Activated naive CD4-positive, alpha-beta T cell treated with anti-CD3 and anti-CD28 coated beads, Interleukin-2, amount 10 ng/mL, durations not matched to agents 7 days and 5 days (primary cell): ENCODE measurements at regions not wholly inside any gene's neighbourhood (a gene's known extent, or its start where the extent isn't known, plus 50 kb on each side); places are given as distances from the start of the nearest gene placed in this dataset.

ENCODE experiments used
- CTCF ChIA-PET: fragments of 350-600 bp; sonication (Branson Sonifier 250); formaldehyde crosslinking; loops from one replicate; lab custom pipeline; 2021; ENCODE audit warnings: antibody characterized with exemption; lab: Charles Lee
- DNase-seq: peaks from one replicate; pipeline ENCODE4 v3.0.0-alpha.2; 2020
- H3K27ac Mint-ChIP-seq: one replicate; pipeline ENCODE4 v1.8.0; 2021; ENCODE audit warnings: mild to moderate bottlenecking, moderate library complexity, mixed read lengths
- H3K27me3 Mint-ChIP-seq: one replicate; pipeline ENCODE4 v1.8.0; 2021; ENCODE audit warnings: mild to moderate bottlenecking, mixed read lengths
- H3K36me3 Mint-ChIP-seq: one replicate; pipeline ENCODE4 v1.8.0; 2021; ENCODE audit warnings: mixed read lengths
- H3K4me1 Mint-ChIP-seq: one replicate; pipeline ENCODE4 v1.8.0; 2021; ENCODE audit warnings: mixed read lengths
- H3K4me3 Mint-ChIP-seq: one replicate; pipeline ENCODE4 v1.8.0; 2021; ENCODE audit warnings: mild to moderate bottlenecking, moderate library complexity, mixed read lengths
- H3K9me3 Mint-ChIP-seq: one replicate; pipeline ENCODE4 v1.8.0; 2021; ENCODE audit warnings: mixed read lengths

GRCh38 chr3:97417-98258 is 98.9 kb upstream of the CHL1 start:
- no peak overlapping the region for H3K4me3 Mint-ChIP-seq
- H3K36me3 Mint-ChIP-seq = no peaks in the 10 kb centered on the region
- CTCF ChIA-PET = no interaction called here
- DNase-seq = no peak
- H3K27ac Mint-ChIP-seq = no peak overlapping the region
- H3K9me3 Mint-ChIP-seq = no peaks in the 10 kb centered on the region
- no peaks in the 10 kb centered on the region for H3K27me3 Mint-ChIP-seq
- no peaks in the 10 kb centered on the region for H3K4me1 Mint-ChIP-seq

- H3K36me3 Mint-ChIP-seq = no peaks in the 10 kb centered on the region
- no peak overlapping the region for H3K4me3 Mint-ChIP-seq
- no peaks in the 10 kb centered on the region for H3K9me3 Mint-ChIP-seq
- no peak overlapping the region for H3K27ac Mint-ChIP-seq
- DNase-seq = no peak
- no peaks in the 10 kb centered on the region for H3K27me3 Mint-ChIP-seq
- no peaks in the 10 kb centered on the region for H3K4me1 Mint-ChIP-seq
- CTCF ChIA-PET = no interaction called here
These were observed 98.3 kb upstream of the CHL1 start for GRCh38 chr3:98259-98654.

- no peak for DNase-seq
- H3K27ac Mint-ChIP-seq = no peak overlapping the region
- CTCF ChIA-PET = no interaction called here
These were observed 97.1 kb upstream of the CHL1 start for GRCh38 chr3:99506-99905.

GRCh38 chr3:102484-102883 is 94.1 kb upstream of the CHL1 start:
- H3K4me3 Mint-ChIP-seq = no peak overlapping the region
- no peaks in the 10 kb centered on the region for H3K9me3 Mint-ChIP-seq
- no peak for DNase-seq
- no peaks in the 10 kb centered on the region for H3K4me1 Mint-ChIP-seq
- no peak overlapping the region for H3K27ac Mint-ChIP-seq
- H3K36me3 Mint-ChIP-seq = no peaks in the 10 kb centered on the region
- no peaks in the 10 kb centered on the region for H3K27me3 Mint-ChIP-seq
- CTCF ChIA-PET = no interaction called here

More at GRCh38 chr3:99506-99905, 97.1 kb upstream of the CHL1 start:
- Mint-ChIP-seq H3K9me3 (no peaks in the 10 kb centered on the region), H3K4me3 (no peak overlapping the region), H3K4me1 (no peaks in the 10 kb centered on the region), H3K27me3 (no peaks in the 10 kb centered on the region), H3K36me3 (no peaks in the 10 kb centered on the region)

GRCh38 chr3:103991-104390 is 92.6 kb upstream of the CHL1 start:
- Mint-ChIP-seq H3K36me3 (no peaks in the 10 kb centered on the region), H3K27me3 (no peaks in the 10 kb centered on the region), H3K4me3 (no peak overlapping the region), H3K27ac (no peak overlapping the region), H3K4me1 (no peaks in the 10 kb centered on the region), H3K9me3 (no peaks in the 10 kb centered on the region)
- DNase-seq = no peak
- CTCF ChIA-PET = no interaction called here

- no peak overlapping the region for H3K27ac Mint-ChIP-seq
- no peak overlapping the region for H3K4me3 Mint-ChIP-seq
- no peaks in the 10 kb centered on the region for H3K9me3 Mint-ChIP-seq
- CTCF ChIA-PET = no interaction called here
- DNase-seq = no peak
- no peaks in the 10 kb centered on the region for H3K36me3 Mint-ChIP-seq
- no peaks in the 10 kb centered on the region for H3K27me3 Mint-ChIP-seq
- no peaks in the 10 kb centered on the region for H3K4me1 Mint-ChIP-seq
These were observed 91.0 kb upstream of the CHL1 start for GRCh38 chr3:105585-105984.

GRCh38 chr3:106619-107018 is 89.9 kb upstream of the CHL1 start:
- Mint-ChIP-seq H3K9me3 (no peaks in the 10 kb centered on the region), H3K4me3 (no peak overlapping the region), H3K36me3 (no peaks in the 10 kb centered on the region), H3K27me3 (no peaks in the 10 kb centered on the region), H3K4me1 (no peaks in the 10 kb centered on the region), H3K27ac (no peak overlapping the region)
- CTCF ChIA-PET = no interaction called here
- no peak for DNase-seq

GRCh38 chr3:111143-112069 is 85.2 kb upstream of the CHL1 start:
- H3K27ac Mint-ChIP-seq = no peak overlapping the region
- no peaks in the 10 kb centered on the region for H3K9me3 Mint-ChIP-seq
- no peak overlapping the region for H3K4me3 Mint-ChIP-seq
- H3K27me3 Mint-ChIP-seq = no peaks in the 10 kb centered on the region
- H3K4me1 Mint-ChIP-seq = no peaks in the 10 kb centered on the region
- CTCF ChIA-PET = no interaction called here
- H3K36me3 Mint-ChIP-seq = no peaks in the 10 kb centered on the region
- no peak for DNase-seq

- no peaks in the 10 kb centered on the region for H3K27me3 Mint-ChIP-seq
- H3K9me3 Mint-ChIP-seq = no peaks in the 10 kb centered on the region
- H3K27ac Mint-ChIP-seq = no peak overlapping the region
- H3K4me1 Mint-ChIP-seq = no peaks in the 10 kb centered on the region
- CTCF ChIA-PET = no interaction called here
- H3K36me3 Mint-ChIP-seq = no peaks in the 10 kb centered on the region
- H3K4me3 Mint-ChIP-seq = no peak overlapping the region
- DNase-seq = no peak
These were observed 83.8 kb upstream of the CHL1 start for GRCh38 chr3:112773-113172.

- no peaks in the 10 kb centered on the region for H3K27me3 Mint-ChIP-seq
- no peaks in the 10 kb centered on the region for H3K4me1 Mint-ChIP-seq
- H3K27ac Mint-ChIP-seq = no peak overlapping the region
- no peaks in the 10 kb centered on the region for H3K36me3 Mint-ChIP-seq
- CTCF ChIA-PET = no interaction called here
- DNase-seq = no peak
- H3K9me3 Mint-ChIP-seq = no peaks in the 10 kb centered on the region
- no peak overlapping the region for H3K4me3 Mint-ChIP-seq
These were observed 77.9 kb upstream of the CHL1 start for GRCh38 chr3:118666-119065.

- Mint-ChIP-seq H3K4me1 (no peaks in the 10 kb centered on the region), H3K36me3 (no peaks in the 10 kb centered on the region), H3K9me3 (no peaks in the 10 kb centered on the region), H3K27ac (no peak overlapping the region), H3K27me3 (no peaks in the 10 kb centered on the region), H3K4me3 (no peak overlapping the region)
- CTCF ChIA-PET = no interaction called here
- no peak for DNase-seq
These were observed 73.2 kb upstream of the CHL1 start for GRCh38 chr3:123341-123740.

- no peak for DNase-seq
- CTCF ChIA-PET = no interaction called here
- Mint-ChIP-seq H3K4me1 (no peaks in the 10 kb centered on the region), H3K36me3 (no peaks in the 10 kb centered on the region), H3K27me3 (no peaks in the 10 kb centered on the region), H3K9me3 (no peaks in the 10 kb centered on the region), H3K27ac (no peak overlapping the region), H3K4me3 (no peak overlapping the region)
These were observed 71.9 kb upstream of the CHL1 start for GRCh38 chr3:124557-125179.

GRCh38 chr3:128515-129172 is 67.9 kb upstream of the CHL1 start:
- no peak for DNase-seq
- CTCF ChIA-PET = no interaction called here
- Mint-ChIP-seq H3K27ac (no peak overlapping the region), H3K4me3 (no peak overlapping the region), H3K27me3 (no peaks in the 10 kb centered on the region), H3K36me3 (no peaks in the 10 kb centered on the region), H3K9me3 (no peaks in the 10 kb centered on the region), H3K4me1 (no peaks in the 10 kb centered on the region)
